ENCODE measurements at regions not wholly inside any gene's neighbourhood (a gene's known extent, or its start where the extent isn't known, plus 50 kb on each side); places are given as distances from the start of the nearest gene placed in this dataset.
A peak's percentile ranks its signal among the peaks of the same experiment; 100 is the strongest.

GRCh38 chr1:234759888-234760287 is 149.9 kb upstream of the IRF2BP2 start:
- no peak overlapping the region for H3K27ac ChIP-seq
- DNase-seq (ENCODE audit: low read depth, low spot score) = no peak

GRCh38 chr1:234758851-234759250 is 148.9 kb upstream of the IRF2BP2 start:
- DNase-seq (ENCODE audit: low read depth, low spot score) = no peak
- no peak overlapping the region for H3K27ac ChIP-seq

- no peak for DNase-seq (ENCODE audit: low read depth, low spot score)
- no peak overlapping the region for H3K27ac ChIP-seq
Observed at GRCh38 chr1:234756857-234757256, 146.9 kb upstream of the IRF2BP2 start.

DNA sequence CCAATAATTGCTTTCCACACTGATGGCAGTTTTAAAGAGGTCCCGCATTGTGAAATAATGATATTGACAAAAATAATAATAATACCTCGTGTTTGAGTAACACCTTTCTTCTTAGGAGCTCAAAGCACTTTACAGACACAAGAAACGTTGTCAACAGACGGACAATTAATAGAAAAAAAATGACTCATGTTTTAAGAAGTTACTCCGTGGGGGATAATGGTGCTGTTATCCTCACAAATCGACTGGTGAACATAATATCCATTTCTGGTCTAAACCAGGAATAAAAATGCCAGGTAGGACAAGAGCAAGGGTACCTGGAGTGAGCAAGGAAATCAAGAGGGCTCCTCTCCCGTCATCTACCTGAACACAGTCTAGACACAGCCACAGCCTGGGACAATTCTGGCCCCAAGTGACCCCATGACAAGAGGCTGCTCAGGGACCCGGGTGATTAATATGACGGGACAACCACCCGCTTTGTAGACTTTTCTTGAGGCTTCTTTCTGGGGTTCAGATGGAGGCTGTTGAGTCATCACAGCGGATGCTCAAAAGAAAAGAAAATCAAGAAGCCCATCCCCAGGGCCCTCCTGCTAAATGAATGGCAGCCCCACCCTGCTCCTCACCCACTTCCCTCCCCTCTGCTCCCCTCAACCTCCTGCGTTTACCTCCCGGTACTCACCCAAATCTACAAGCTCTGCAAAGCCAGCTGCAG is 146.2 kb upstream of the IRF2BP2 start:
- H3K27ac ChIP-seq = no peak overlapping the region
- DNase-seq (ENCODE audit: low read depth, low spot score) = no peak

DNA sequence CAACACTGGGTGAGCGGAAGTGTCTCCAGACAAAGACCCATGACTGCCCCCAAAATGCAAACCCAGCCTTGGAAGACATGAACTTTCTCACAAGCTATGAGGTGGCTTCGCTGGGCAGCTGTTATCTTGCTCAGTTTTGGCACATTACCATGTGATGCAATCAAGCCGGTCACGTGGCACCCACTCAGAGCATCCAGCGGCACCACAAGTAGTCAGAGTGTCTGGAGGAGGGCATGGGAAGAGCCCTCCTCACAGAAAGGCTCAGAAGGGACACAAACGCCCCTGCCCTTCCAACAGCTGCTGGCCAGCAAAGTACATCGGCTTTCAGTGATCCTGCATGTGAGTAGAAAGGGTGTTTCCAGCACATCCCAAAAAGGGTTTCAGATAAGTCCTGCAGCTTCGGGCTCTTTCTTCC is 145.5 kb upstream of the IRF2BP2 start:
- no peak overlapping the region for H3K27ac ChIP-seq
- DNase-seq (ENCODE audit: low read depth, low spot score) = no peak

GRCh38 chr1:234753979-234754378 is 144.0 kb upstream of the IRF2BP2 start:
- H3K27ac ChIP-seq = no peak overlapping the region
- DNase-seq (ENCODE audit: low read depth, low spot score) = no peak

GRCh38 chr1:234752927-234753326 is 142.9 kb upstream of the IRF2BP2 start:
- H3K27ac ChIP-seq = no peak overlapping the region

GRCh38 chr1:234751678-234752077 is 141.7 kb upstream of the IRF2BP2 start:
- DNase-seq (ENCODE audit: low read depth, low spot score) = no peak
- no peak overlapping the region for H3K27ac ChIP-seq

More at GRCh38 chr1:234752927-234753326, 142.9 kb upstream of the IRF2BP2 start:
- no peak for DNase-seq (ENCODE audit: low read depth, low spot score)

DNA sequence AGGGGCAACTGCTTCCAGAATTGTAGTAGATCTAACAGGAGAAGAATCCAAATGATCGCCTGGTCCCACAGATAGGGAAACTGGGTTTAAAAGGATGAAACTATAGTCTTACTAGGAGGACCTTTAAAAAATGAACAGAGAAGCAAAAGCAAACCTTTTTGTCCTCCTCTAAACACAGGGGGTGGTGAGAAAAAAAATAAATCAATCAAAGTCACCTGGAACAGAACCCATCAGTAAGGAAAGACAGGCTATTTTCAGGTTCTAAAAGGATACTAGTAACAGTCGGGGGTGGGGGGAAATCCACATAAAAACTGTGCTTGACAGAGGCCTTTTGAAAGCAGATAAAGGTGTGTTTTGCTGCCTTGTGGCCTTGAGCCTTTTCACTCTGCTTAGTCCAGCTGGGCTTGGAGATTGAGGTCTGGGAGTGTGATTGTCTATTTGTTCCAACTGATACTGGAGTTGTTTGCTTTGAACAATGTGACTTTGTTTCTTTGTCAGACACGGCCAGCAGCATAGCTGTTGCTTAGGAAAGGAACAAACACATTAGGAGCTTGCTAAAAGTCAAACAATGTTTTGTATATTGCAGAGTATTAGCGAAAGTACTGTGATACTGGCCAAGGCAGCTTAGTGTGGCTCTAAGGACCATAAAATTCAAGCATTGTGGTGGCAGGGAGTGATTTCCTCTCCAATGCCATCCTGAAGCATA is 141.1 kb upstream of the IRF2BP2 start:
- DNase-seq (ENCODE audit: low read depth, low spot score) = no peak

DNA sequence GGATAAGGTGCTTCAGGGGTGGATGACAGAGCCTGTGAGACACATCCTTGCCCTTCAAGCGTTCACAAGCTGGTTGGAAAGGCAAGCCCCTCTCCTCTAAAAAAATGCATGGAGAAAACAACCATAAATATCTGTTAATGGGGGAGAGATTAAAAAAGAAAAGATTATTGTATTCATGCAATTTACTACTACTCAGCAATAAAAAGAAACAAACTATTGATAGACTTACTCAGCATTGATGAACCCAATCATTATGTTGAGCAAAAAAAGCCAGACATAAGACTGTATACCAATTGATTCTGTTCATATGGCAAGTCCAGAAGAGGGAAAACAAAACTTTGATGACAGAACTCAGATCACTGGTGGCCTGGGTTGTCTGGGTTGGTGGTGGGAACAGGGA is 138.7 kb upstream of the IRF2BP2 start:
- no peak overlapping the region for H3K27ac ChIP-seq
- DNase-seq (ENCODE audit: low read depth, low spot score) = no peak

More for the DNA sequence above, 141.1 kb upstream of the IRF2BP2 start:
- H3K27ac ChIP-seq = no peak overlapping the region

DNA sequence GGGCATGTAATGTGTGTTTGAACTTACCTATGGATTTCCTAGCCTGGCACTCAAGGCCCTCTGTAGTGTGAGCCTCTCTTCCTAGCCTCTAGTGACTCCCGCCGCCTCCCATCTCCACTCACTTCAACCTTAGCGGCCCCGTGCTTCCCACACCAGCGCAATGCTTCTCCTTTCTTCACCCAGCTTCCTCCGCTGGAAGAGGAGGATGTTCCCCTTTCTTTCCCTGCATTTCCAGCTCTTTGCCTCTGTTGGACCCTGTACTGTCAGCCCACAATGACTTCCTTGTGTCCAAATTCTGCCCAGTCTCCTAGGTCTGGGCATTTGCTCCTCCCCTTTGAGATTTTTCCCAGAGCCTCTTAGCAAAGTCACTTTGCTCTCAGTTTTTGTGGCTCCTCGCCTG is 138.1 kb upstream of the IRF2BP2 start:
- H3K27ac ChIP-seq = no peak overlapping the region
- DNase-seq (ENCODE audit: low read depth, low spot score) = no peak

DNA sequence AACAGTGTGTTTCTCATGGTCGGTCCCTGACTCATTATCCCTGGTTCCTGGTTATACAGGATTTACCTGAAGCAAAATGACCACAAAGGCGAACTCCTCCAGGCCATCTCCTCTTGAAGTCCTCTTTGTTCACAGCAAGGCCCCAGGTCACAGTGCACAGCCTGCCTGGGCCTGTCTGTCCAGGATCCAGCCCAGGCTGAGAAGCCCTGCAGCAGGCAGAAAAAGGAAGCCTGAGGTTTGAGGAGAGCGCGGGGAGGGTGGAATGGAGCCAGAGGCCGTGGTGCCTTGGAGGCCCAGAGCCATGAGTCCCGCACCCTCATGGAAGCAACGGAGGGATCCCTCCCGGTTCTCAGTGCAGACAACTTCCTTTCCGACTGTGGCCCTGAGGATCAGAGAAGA is 136.8 kb upstream of the IRF2BP2 start:
- H3K27ac ChIP-seq = peak overlapping the region; percentile 49
- peak; percentile 76 for DNase-seq (ENCODE audit: low read depth, low spot score)

DNA sequence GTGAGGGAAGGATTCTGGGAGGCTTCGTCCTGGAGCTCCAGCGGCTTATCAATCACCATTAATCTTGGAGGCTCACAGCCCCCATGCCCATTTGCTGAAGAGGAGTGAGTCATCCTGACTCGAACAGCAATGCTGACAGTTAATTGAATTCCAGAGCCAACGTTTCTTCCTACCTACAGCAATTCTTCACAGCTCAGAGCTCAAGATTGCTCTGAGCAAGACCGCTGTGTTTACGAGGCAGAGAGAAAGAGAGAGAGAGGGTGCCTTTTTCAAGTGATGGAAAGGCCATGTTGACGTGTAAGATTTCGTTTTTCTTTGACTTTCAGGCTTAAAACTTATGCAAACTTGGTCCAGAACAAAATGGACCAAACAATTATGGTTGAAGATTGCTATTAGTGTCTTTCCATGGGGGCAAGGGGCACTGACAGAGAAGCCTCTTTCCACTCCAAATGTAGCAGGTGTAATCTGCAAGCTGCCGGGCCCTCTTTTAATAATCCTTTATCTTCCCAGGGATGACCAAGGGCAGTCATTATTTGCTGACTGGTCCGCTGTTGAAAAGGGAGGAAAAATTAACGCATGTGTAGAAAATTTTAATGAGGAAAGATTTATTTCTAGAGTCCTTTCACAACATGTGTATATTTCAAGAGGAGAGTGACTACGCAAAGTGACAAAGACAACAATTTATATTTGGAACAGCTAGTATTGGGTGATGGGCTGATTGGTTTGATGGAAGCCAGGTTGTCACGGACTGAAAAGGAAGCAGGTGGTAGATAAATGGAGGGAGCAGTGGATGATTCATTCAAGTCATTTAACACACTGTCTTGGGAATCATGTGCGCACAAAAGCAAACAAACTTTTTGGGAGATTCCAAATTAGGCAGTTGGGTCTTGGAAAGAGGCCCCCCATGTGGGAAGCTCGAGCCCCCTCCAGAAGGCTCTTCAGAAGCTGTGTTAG is 136.1 kb upstream of the IRF2BP2 start:
- no peak for DNase-seq (ENCODE audit: low read depth, low spot score)
- H3K27ac ChIP-seq = peak overlapping the region; percentile 49

DNA sequence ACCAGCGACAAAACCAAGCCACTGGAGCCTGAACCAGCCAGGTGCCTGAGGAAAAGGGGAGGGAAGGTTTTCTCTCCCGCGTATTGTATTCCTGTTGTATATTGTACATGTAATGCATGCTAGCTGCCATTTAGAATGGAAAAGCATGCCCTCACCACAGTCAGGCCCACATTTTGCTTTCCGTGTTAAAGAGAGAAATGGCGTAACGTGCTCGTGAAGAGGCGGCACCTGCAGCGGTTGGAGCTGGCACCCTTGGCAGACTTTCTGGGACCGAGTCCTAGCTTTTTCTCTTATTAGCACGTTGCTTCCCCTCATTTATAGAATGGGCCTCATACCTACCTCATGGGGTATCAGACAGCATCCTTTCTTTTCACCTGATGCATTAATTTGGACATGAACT is 135.3 kb upstream of the IRF2BP2 start:
- H3K27ac ChIP-seq = no peak overlapping the region
- no peak for DNase-seq (ENCODE audit: low read depth, low spot score)

GRCh38 chr1:234743791-234744611 is 134.0 kb upstream of the IRF2BP2 start:
- DNase-seq (ENCODE audit: low read depth, low spot score) = no peak
- H3K27ac ChIP-seq = no peak overlapping the region

DNA sequence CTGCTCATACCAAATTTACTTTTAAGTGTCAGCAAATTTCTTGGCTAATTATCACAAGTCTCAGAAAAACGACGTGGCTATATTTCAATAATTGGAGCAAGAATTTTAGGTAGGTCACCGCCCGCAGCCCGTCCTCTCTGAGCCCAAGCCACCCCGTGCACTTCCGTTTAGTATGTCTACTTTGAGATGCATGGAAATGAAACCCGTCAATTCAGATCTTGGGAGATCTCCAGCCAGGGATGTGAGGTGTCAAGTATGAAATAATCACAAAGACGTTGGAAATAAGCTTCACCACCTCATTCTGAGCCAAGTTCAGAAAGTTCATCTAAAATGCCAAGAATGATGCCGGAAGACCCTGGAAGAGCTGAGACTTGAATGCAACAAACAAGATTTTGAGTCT is 132.6 kb upstream of the IRF2BP2 start:
- no peak overlapping the region for H3K27ac ChIP-seq
- no peak for DNase-seq (ENCODE audit: low read depth, low spot score)

GRCh38 chr1:234737967-234738314 is 128.0 kb upstream of the IRF2BP2 start:
- H3K27ac ChIP-seq = no peak overlapping the region
- no peak for DNase-seq (ENCODE audit: low read depth, low spot score)

- DNase-seq (ENCODE audit: low read depth, low spot score) = no peak
- no peak overlapping the region for H3K27ac ChIP-seq
Observed at GRCh38 chr1:234735916-234736315, 125.9 kb upstream of the IRF2BP2 start.

- no peak overlapping the region for H3K27ac ChIP-seq
- no peak for DNase-seq (ENCODE audit: low read depth, low spot score)
Observed at GRCh38 chr1:234735476-234735875, 125.5 kb upstream of the IRF2BP2 start.

DNA sequence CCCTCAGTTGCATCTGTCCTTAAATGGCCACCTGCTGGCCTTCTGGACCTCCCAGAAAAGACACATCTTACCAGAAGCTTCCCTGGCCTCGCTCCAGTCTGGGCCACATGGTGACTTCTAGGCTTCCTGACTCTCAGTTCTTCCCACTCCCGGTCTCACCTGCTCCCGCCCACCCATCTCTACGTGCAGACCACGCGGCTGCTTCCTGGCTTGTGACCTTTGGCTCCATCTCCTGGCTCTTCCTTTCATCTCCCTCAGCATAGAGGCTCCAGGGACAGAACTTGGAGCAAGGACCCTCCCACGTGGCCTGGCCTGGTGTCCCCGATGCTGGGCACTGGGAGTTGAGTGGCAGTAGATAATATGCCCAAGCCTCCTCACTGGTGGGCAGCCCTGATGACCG is 124.9 kb upstream of the IRF2BP2 start:
- no peak for DNase-seq (ENCODE audit: low read depth, low spot score)
- no peak overlapping the region for H3K27ac ChIP-seq

All from epithelial cell of prostate (primary cell).